Omental fat pad (tissue), 3 donors: ENCODE measurements at regions not wholly inside any gene's neighbourhood (a gene's known extent, or its start where the extent isn't known, plus 50 kb on each side); places are given as distances from the start of the nearest gene placed in this dataset.

Source experiments
- ATAC-seq: fragments of 150-250 bp; one replicate; pipeline ENCODE4 v1.9.1; 2016; ENCODE audit warnings: mild to moderate bottlenecking, moderate library complexity; ENCODE audit not compliant: low FRiP score
- DNase-seq: peaks from one replicate; pipeline ENCODE4 v3.0.0-alpha.2; 2019; ENCODE audit warnings: low spot score
- CTCF ChIP-seq, 3 donors: fragments of 450-650 bp; IDR thresholded peaks; one replicate each; pipeline ENCODE4 v1.5.1; 2016 to 2017; ENCODE audit warnings: antibody characterized with exemption in 3 of 3, mild to moderate bottlenecking in 3 of 3, moderate library complexity in 2 of 3

- no peak for TF ChIP-seq CTCF (IDR thresholded peaks at IDR 0.05)
- ATAC-seq (no peak), DNase-seq (no peak)
These were observed 121.9 kb upstream of the PDZRN3 start for GRCh38 chr3:73746623-73747022.

- ATAC-seq (no peak), DNase-seq (no peak)
- TF ChIP-seq CTCF (IDR thresholded peaks at IDR 0.05) = no peak
These were observed 120.9 kb upstream of the PDZRN3 start for GRCh38 chr3:73745526-73746191.

- ATAC-seq = no peak
- TF ChIP-seq CTCF (IDR thresholded peaks at IDR 0.05) = no peak
These were observed 118.8 kb upstream of the PDZRN3 start for GRCh38 chr3:73743551-73743950.

GRCh38 chr3:73739791-73740453 is 115.2 kb upstream of the PDZRN3 start:
- TF ChIP-seq CTCF (IDR thresholded peaks at IDR 0.05) = no peak
- no peak for DNase-seq
- no peak for ATAC-seq

More at GRCh38 chr3:73743551-73743950, 118.8 kb upstream of the PDZRN3 start:
- DNase-seq = no peak

GRCh38 chr3:73738711-73739110 is 114.0 kb upstream of the PDZRN3 start:
- DNase-seq (no peak), ATAC-seq (no peak)
- no peak for TF ChIP-seq CTCF (IDR thresholded peaks at IDR 0.05)

GRCh38 chr3:73734211-73735089 is 109.7 kb upstream of the PDZRN3 start:
- ATAC-seq = no peak
- no peak for DNase-seq
- no peak for TF ChIP-seq CTCF (IDR thresholded peaks at IDR 0.05)
